ENCODE measurements at regions not wholly inside any gene's neighbourhood (a gene's known extent, or its start where the extent isn't known, plus 50 kb on each side); places are given as distances from the start of the nearest gene placed in this dataset.
"Not testable (repeated sequence)": the region's sequence is repeated elsewhere in the genome, so short reads cannot be mapped to it uniquely, and the experiment has no call there.

- Histone ChIP-seq H3K27me3 (replicated peaks) (no peaks in the 10 kb centered on the region), H3K4me3 (no peak overlapping the region), H3K9me3 (replicated peaks) (no peaks in the 10 kb centered on the region), H3K27ac (no peak overlapping the region), H3K4me1 (replicated peaks) (peaks cover 16% of the 10 kb centered on the region), H3K36me3 (no peaks in the 10 kb centered on the region)
- DNase-seq (ENCODE audit: low read depth in 1 of 2, low spot score in 2 of 2), result no peak
Observed at GRCh38 chr6:155787168-155787567, 331.5 kb upstream of the NOX3 start.

- Histone ChIP-seq H3K4me1 (replicated peaks) (peaks cover 23% of the 10 kb centered on the region), H3K4me3 (no peak overlapping the region), H3K36me3 (no peaks in the 10 kb centered on the region)
Observed at GRCh38 chr6:155786528-155786927, 330.9 kb upstream of the NOX3 start.

GRCh38 chr6:155782739-155783459, 327.3 kb upstream of the NOX3 start:
- peak overlapping the region; percentile 85 for H3K27ac ChIP-seq
- no peaks in the 10 kb centered on the region for H3K27me3 ChIP-seq (replicated peaks)
- DNase-seq (ENCODE audit: low read depth in 1 of 2, low spot score in 2 of 2), result no peak
- peaks cover 24% of the 10 kb centered on the region for H3K4me1 ChIP-seq (replicated peaks)
- H3K36me3 ChIP-seq, result no peaks in the 10 kb centered on the region
- no peaks in the 10 kb centered on the region for H3K9me3 ChIP-seq (replicated peaks)
- H3K4me3 ChIP-seq, result no peak overlapping the region

More at GRCh38 chr6:155786528-155786927, 330.9 kb upstream of the NOX3 start:
- no peak for DNase-seq (ENCODE audit: low read depth in 1 of 2, low spot score in 2 of 2)
- no peak overlapping the region for H3K27ac ChIP-seq
- no peaks in the 10 kb centered on the region for H3K27me3 ChIP-seq (replicated peaks)
- no peaks in the 10 kb centered on the region for H3K9me3 ChIP-seq (replicated peaks)

- Histone ChIP-seq H3K4me1 (replicated peaks) (peaks cover 24% of the 10 kb centered on the region), H3K27me3 (replicated peaks) (no peaks in the 10 kb centered on the region), H3K9me3 (replicated peaks) (no peaks in the 10 kb centered on the region), H3K27ac (peak overlapping the region; percentile 85), H3K4me3 (no peak overlapping the region), H3K36me3 (no peaks in the 10 kb centered on the region)
- DNase-seq (ENCODE audit: low read depth in 1 of 2, low spot score in 2 of 2), result peak; percentile 76
Observed at GRCh38 chr6:155782320-155782731, 326.7 kb upstream of the NOX3 start.

- Histone ChIP-seq H3K9me3 (replicated peaks) (no peaks in the 10 kb centered on the region), H3K36me3 (no peaks in the 10 kb centered on the region), H3K27me3 (replicated peaks) (no peaks in the 10 kb centered on the region), H3K4me1 (replicated peaks) (peaks cover 24% of the 10 kb centered on the region), H3K27ac (no peak overlapping the region), H3K4me3 (no peak overlapping the region)
- DNase-seq (ENCODE audit: low read depth in 1 of 2, low spot score in 2 of 2), result no peak
Observed at GRCh38 chr6:155779456-155779855, 323.8 kb upstream of the NOX3 start.

GRCh38 chr6:155778336-155778735, 322.7 kb upstream of the NOX3 start:
- Histone ChIP-seq H3K27ac (no peak overlapping the region), H3K36me3 (no peaks in the 10 kb centered on the region), H3K9me3 (replicated peaks) (no peaks in the 10 kb centered on the region), H3K4me1 (replicated peaks) (peaks cover 19% of the 10 kb centered on the region), H3K27me3 (replicated peaks) (no peaks in the 10 kb centered on the region), H3K4me3 (no peak overlapping the region)
- DNase-seq (ENCODE audit: low read depth in 1 of 2, low spot score in 2 of 2), result no peak

GRCh38 chr6:155771822-155772221, 316.2 kb upstream of the NOX3 start:
- H3K9me3 ChIP-seq (replicated peaks), result no peaks in the 10 kb centered on the region
- DNase-seq (ENCODE audit: low read depth in 1 of 2, low spot score in 2 of 2), result no peak
- no peaks in the 10 kb centered on the region for H3K4me1 ChIP-seq (replicated peaks)
- no peaks in the 10 kb centered on the region for H3K36me3 ChIP-seq
- no peak overlapping the region for H3K4me3 ChIP-seq
- no peak overlapping the region for H3K27ac ChIP-seq
- H3K27me3 ChIP-seq (replicated peaks), result no peaks in the 10 kb centered on the region

- no peaks in the 10 kb centered on the region for H3K9me3 ChIP-seq (replicated peaks)
Observed at GRCh38 chr6:155770856-155771255, 315.2 kb upstream of the NOX3 start.

GRCh38 chr6:155770313-155770712, 314.7 kb upstream of the NOX3 start:
- H3K36me3 ChIP-seq, result no peaks in the 10 kb centered on the region
- peaks cover 8% of the 10 kb centered on the region for H3K4me1 ChIP-seq (replicated peaks)
- no peak for DNase-seq (ENCODE audit: low read depth in 1 of 2, low spot score in 2 of 2)
- H3K4me3 ChIP-seq, result no peak overlapping the region
- H3K27me3 ChIP-seq (replicated peaks), result no peaks in the 10 kb centered on the region
- no peak overlapping the region for H3K27ac ChIP-seq
- no peaks in the 10 kb centered on the region for H3K9me3 ChIP-seq (replicated peaks)

More at GRCh38 chr6:155770856-155771255, 315.2 kb upstream of the NOX3 start:
- Histone ChIP-seq H3K27ac (no peak overlapping the region), H3K4me3 (no peak overlapping the region), H3K36me3 (no peaks in the 10 kb centered on the region), H3K4me1 (replicated peaks) (peaks cover 5% of the 10 kb centered on the region; the same call in 1 of the 2 replicates), H3K27me3 (replicated peaks) (no peaks in the 10 kb centered on the region)
- DNase-seq (ENCODE audit: low read depth in 1 of 2, low spot score in 2 of 2), result no peak

- Histone ChIP-seq H3K27me3 (replicated peaks) (no peaks in the 10 kb centered on the region), H3K9me3 (replicated peaks) (no peaks in the 10 kb centered on the region; the same call in 1 of the 2 replicates), H3K27ac (peak overlapping the region; percentile 35), H3K36me3 (no peaks in the 10 kb centered on the region), H3K4me3 (no peak overlapping the region), H3K4me1 (replicated peaks) (peaks cover 11% of the 10 kb centered on the region)
- no peak for DNase-seq (ENCODE audit: low read depth in 1 of 2, low spot score in 2 of 2)
Observed at GRCh38 chr6:155765275-155766194, 309.9 kb upstream of the NOX3 start.

- Histone ChIP-seq H3K4me3 (no peak overlapping the region), H3K9me3 (replicated peaks) (no peaks in the 10 kb centered on the region; the same call in 1 of the 2 replicates), H3K4me1 (replicated peaks) (peaks cover 11% of the 10 kb centered on the region), H3K27ac (no peak overlapping the region), H3K36me3 (no peaks in the 10 kb centered on the region), H3K27me3 (replicated peaks) (no peaks in the 10 kb centered on the region)
- DNase-seq (ENCODE audit: low read depth in 1 of 2, low spot score in 2 of 2), result no peak
Observed at GRCh38 chr6:155762649-155763048, 307.0 kb upstream of the NOX3 start.

GRCh38 chr6:155755452-155755851, 299.8 kb upstream of the NOX3 start:
- H3K9me3 ChIP-seq (replicated peaks), result no peaks in the 10 kb centered on the region
- H3K4me3 ChIP-seq, result no peak overlapping the region
- no peaks in the 10 kb centered on the region for H3K36me3 ChIP-seq
- no peaks in the 10 kb centered on the region for H3K4me1 ChIP-seq (replicated peaks)
- H3K27ac ChIP-seq, result no peak overlapping the region
- H3K27me3 ChIP-seq (replicated peaks), result no peaks in the 10 kb centered on the region
- no peak for DNase-seq (ENCODE audit: low read depth in 1 of 2, low spot score in 2 of 2)

GRCh38 chr6:155748778-155749177, 293.1 kb upstream of the NOX3 start:
- H3K27me3 ChIP-seq (replicated peaks); H3K4me3 ChIP-seq; H3K4me1 ChIP-seq (replicated peaks); H3K27ac ChIP-seq; DNase-seq (ENCODE audit: low read depth in 1 of 2, low spot score in 2 of 2); H3K36me3 ChIP-seq; H3K9me3 ChIP-seq (replicated peaks): not testable (repeated sequence)

- Histone ChIP-seq H3K4me1 (replicated peaks) (no peaks in the 10 kb centered on the region), H3K27me3 (replicated peaks) (no peaks in the 10 kb centered on the region), H3K4me3 (no peak overlapping the region), H3K9me3 (replicated peaks) (no peaks in the 10 kb centered on the region), H3K27ac (no peak overlapping the region), H3K36me3 (no peaks in the 10 kb centered on the region)
- DNase-seq (ENCODE audit: low read depth in 1 of 2, low spot score in 2 of 2), result no peak
Observed at GRCh38 chr6:155747491-155747890, 291.9 kb upstream of the NOX3 start.

All from SJSA1 (cell line).